ENCODE measurements at regions not wholly inside any gene's neighbourhood (a gene's known extent, or its start where the extent isn't known, plus 50 kb on each side); places are given as distances from the start of the nearest gene placed in this dataset.

GRCh38 chr22:26732284-26732683 lies 74.9 kb downstream of the MIAT start:
- peaks cover 14% of the 10 kb centered on the region for H3K36me3 Mint-ChIP-seq
- DNase-seq (ENCODE audit: low spot score in 2 of 2, unreplicated experiment in 2 of 2), result no peak

GRCh38 chr22:26734339-26735018 lies 77.1 kb downstream of the MIAT start:
- Mint-ChIP-seq H3K36me3 (peaks cover 5% of the 10 kb centered on the region), H3K9me3 (peaks cover 4% of the 10 kb centered on the region), H3K27ac (no peak overlapping the region), H3K4me3 (no peak overlapping the region), H3K4me1 (no peaks in the 10 kb centered on the region), H3K27me3 (ENCODE audit: low read depth) (no peaks in the 10 kb centered on the region)
- DNase-seq (ENCODE audit: low spot score in 2 of 2, unreplicated experiment in 2 of 2), result no peak
- TF ChIP-seq CTCF (IDR thresholded peaks at IDR 0.05; ENCODE audit: unreplicated experiment), result no peak

More at GRCh38 chr22:26732284-26732683, 74.9 kb downstream of the MIAT start:
- Mint-ChIP-seq H3K27me3 (ENCODE audit: low read depth) (no peaks in the 10 kb centered on the region), H3K4me3 (no peak overlapping the region), H3K9me3 (peaks cover 4% of the 10 kb centered on the region), H3K4me1 (no peaks in the 10 kb centered on the region), H3K27ac (no peak overlapping the region)
- no peak for TF ChIP-seq CTCF (IDR thresholded peaks at IDR 0.05; ENCODE audit: unreplicated experiment)

GRCh38 chr22:26735019-26735409 lies 77.6 kb downstream of the MIAT start:
- Mint-ChIP-seq H3K4me3 (no peak overlapping the region), H3K36me3 (peaks cover 5% of the 10 kb centered on the region), H3K4me1 (no peaks in the 10 kb centered on the region), H3K27ac (no peak overlapping the region), H3K9me3 (peaks cover 4% of the 10 kb centered on the region), H3K27me3 (ENCODE audit: low read depth) (no peaks in the 10 kb centered on the region)
- DNase-seq (ENCODE audit: low spot score in 2 of 2, unreplicated experiment in 2 of 2), result no peak
- no peak for TF ChIP-seq CTCF (IDR thresholded peaks at IDR 0.05; ENCODE audit: unreplicated experiment)

- Mint-ChIP-seq H3K36me3 (peaks cover 8% of the 10 kb centered on the region), H3K4me1 (no peaks in the 10 kb centered on the region), H3K9me3 (peaks cover 4% of the 10 kb centered on the region), H3K4me3 (no peak overlapping the region), H3K27me3 (ENCODE audit: low read depth) (no peaks in the 10 kb centered on the region), H3K27ac (no peak overlapping the region)
- TF ChIP-seq CTCF (IDR thresholded peaks at IDR 0.05; ENCODE audit: unreplicated experiment), result no peak
- no peak for DNase-seq (ENCODE audit: low spot score in 2 of 2, unreplicated experiment in 2 of 2)
Observed at GRCh38 chr22:26737262-26737661, 79.9 kb downstream of the MIAT start.

GRCh38 chr22:26740253-26740652 lies 82.9 kb downstream of the MIAT start:
- H3K27me3 Mint-ChIP-seq (ENCODE audit: low read depth), result no peaks in the 10 kb centered on the region
- no peaks in the 10 kb centered on the region for H3K9me3 Mint-ChIP-seq
- H3K27ac Mint-ChIP-seq, result no peak overlapping the region
- no peak for TF ChIP-seq CTCF (IDR thresholded peaks at IDR 0.05; ENCODE audit: unreplicated experiment)
- peaks cover 4% of the 10 kb centered on the region for H3K36me3 Mint-ChIP-seq
- no peaks in the 10 kb centered on the region for H3K4me1 Mint-ChIP-seq
- no peak for DNase-seq (ENCODE audit: low spot score in 2 of 2, unreplicated experiment in 2 of 2)
- no peak overlapping the region for H3K4me3 Mint-ChIP-seq
